GM06990 (cell line): ENCODE measurements at regions not wholly inside any gene's neighbourhood (a gene's known extent, or its start where the extent isn't known, plus 50 kb on each side); places are given as distances from the start of the nearest gene placed in this dataset.

ENCODE experiments used
- DNase-seq: peaks from one replicate; pipeline ENCODE4 v3.0.0-alpha.2; 2011; ENCODE audit not compliant: insufficient read length; ENCODE audit errors: extremely low read depth
- H3K27me3 ChIP-seq: replicated peaks from 2 replicates; pipeline ENCODE4 v1.6.0; 2011; ENCODE audit warnings: low read length; ENCODE audit not compliant: control insufficient read depth, insufficient read depth
- H3K36me3 ChIP-seq: 2 replicates; pipeline ENCODE4 v1.5.1; 2011; ENCODE audit warnings: low read length; ENCODE audit not compliant: control insufficient read depth, insufficient read depth
- H3K4me3 ChIP-seq: replicated peaks from 2 replicates; pipeline ENCODE4 v1.5.1; 2011; ENCODE audit warnings: low read depth, mild to moderate bottlenecking, control low read depth, low read length
- CTCF ChIP-seq: IDR thresholded peaks from 2 replicates; pipeline ENCODE4 v1.5.1; 2011; ENCODE audit warnings: low read length, control low read depth, mild to moderate bottlenecking, inconsistent platforms; ENCODE audit not compliant: insufficient read depth, poor library complexity, severe bottlenecking

DNA sequence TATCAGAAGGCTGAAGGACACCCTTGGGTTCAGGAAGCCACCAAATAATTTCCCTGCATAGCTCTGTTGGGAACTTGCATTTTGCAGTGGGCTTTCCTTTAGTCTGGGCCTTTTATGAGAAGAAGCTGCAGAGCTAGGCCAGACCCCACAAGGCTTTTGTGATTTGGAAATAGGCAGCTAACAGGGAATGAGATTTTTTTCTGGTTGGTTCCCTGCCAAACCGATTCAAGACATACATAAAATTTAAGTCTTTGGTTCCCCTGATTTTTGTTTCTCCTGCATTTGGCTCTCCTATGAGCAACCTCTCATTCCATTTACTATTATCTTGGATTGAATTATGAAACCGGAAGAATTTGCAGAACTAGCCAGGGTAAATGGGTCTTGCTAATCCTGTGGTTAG lies 81.5 kb upstream of the PTCH1 start:
- no peak for DNase-seq
- Histone ChIP-seq H3K27me3 (peaks cover 5% of the 10 kb centered on the region; the same call in 1 of the 2 replicates), H3K4me3 (no peak overlapping the region), H3K36me3 (no peaks in the 10 kb centered on the region)
- TF ChIP-seq CTCF = no peak

GRCh38 chr9:95595721-95596295 lies 79.0 kb upstream of the PTCH1 start:
- no peak for DNase-seq
- Histone ChIP-seq H3K4me3 (no peak overlapping the region), H3K36me3 (no peaks in the 10 kb centered on the region), H3K27me3 (peaks cover 3% of the 10 kb centered on the region; the same call in 1 of the 2 replicates)
- no peak for TF ChIP-seq CTCF

DNA sequence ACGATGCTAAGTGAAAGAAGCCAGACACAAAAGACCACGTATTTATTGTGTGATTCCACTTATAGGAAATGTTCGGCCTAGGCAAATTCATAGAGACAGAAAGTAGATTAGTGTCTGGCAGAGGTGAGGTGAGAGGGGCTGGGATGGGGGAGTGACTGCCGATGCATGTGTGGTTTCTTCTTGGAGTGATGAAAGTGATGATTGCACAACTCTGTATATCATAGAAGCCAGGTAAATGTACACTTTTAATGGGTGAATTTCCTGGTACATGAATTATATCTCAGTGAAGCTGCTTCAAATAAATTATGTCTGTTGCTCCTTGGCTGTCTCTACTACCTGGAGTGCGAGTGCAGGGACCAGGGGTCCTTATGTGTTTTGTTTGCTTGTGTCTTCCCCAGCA lies 76.2 kb upstream of the PTCH1 start:
- no peak for TF ChIP-seq CTCF
- DNase-seq = no peak
- Histone ChIP-seq H3K27me3 (peaks cover 3% of the 10 kb centered on the region), H3K36me3 (no peaks in the 10 kb centered on the region), H3K4me3 (no peak overlapping the region)

DNA sequence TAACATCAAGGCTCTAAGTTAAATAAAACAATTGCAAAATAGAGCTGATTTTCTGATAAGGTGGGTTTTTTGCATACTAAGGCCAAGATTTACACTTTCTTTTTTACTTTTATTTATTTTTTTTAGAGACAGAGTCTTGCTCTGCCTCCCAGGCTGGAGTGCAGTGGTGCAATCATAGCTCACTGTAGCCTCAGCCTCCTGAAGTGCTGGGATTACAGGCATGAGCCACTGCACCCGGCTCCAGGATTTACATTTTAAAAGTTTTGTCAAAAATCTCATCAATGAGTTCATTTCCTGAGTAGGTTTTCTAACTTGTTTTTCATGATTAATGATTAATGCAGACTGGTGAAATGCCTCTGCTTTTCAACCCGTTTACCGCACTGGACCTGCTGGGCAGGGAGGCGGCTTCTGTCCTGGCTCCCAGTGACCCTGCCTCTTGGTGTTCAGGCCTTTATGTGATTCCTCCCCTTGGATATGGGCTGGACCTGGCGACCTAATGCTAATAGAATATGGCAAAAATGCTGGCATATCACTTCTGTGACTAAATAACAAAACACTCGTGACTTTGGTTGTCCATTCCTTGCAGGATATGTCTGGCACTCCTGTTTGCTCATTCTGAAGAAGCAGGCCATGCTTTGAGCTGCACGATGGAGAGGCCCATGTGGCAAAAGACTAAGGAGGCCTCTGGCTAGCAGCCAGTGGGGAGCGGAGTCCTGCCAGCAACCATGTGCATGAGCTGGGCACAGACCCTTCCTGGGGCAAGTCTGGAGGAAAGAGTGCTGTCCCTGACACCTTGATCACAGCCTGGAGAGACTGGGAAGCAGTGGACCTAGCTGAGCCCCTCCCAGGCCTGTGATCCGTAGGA lies 72.2 kb upstream of the PTCH1 start:
- DNase-seq = no peak
- Histone ChIP-seq H3K4me3 (no peak overlapping the region), H3K36me3 (no peaks in the 10 kb centered on the region), H3K27me3 (peaks cover 3% of the 10 kb centered on the region)
- TF ChIP-seq CTCF = no peak

- no peak for TF ChIP-seq CTCF
- DNase-seq = no peak
- Histone ChIP-seq H3K36me3 (no peaks in the 10 kb centered on the region), H3K4me3 (no peak overlapping the region), H3K27me3 (peaks cover 2% of the 10 kb centered on the region; the same call in 1 of the 2 replicates)
These were observed 70.5 kb upstream of the PTCH1 start for GRCh38 chr9:95587021-95587964.
